AG04449 (cell line): ENCODE measurements at regions not wholly inside any gene's neighbourhood (a gene's known extent, or its start where the extent isn't known, plus 50 kb on each side); places are given as distances from the start of the nearest gene placed in this dataset.

Experiments used
- CTCF ChIA-PET: fragments of 350-600 bp; formaldehyde crosslinking; extraction: SDS; loops from one replicate; lab custom pipeline; 2021; ENCODE audit warnings: antibody characterized with exemption; lab: Yijun Ruan, JAX
- POLR2A ChIA-PET: fragments of 400-600, 350-600 bp; formaldehyde crosslinking; extraction: SDS; loops from one replicate; lab custom pipeline; 2020; ENCODE audit warnings: antibody characterized with exemption, inconsistent platforms; lab: Yijun Ruan, JAX
- DNase-seq: peaks from one replicate; pipeline ENCODE4 v3.0.0-alpha.2; 2010; ENCODE audit warnings: low read depth, low spot score
- H3K4me3 ChIP-seq: 2 replicates; pipeline ENCODE4 v1.5.1; 2011; ENCODE audit warnings: low read depth, mild to moderate bottlenecking, control low read depth, low read length
- TF ChIP-seq, protein P1 (sequence below): IDR thresholded peaks from one replicate; pipeline ENCODE4 v1.5.1; 2011; ENCODE audit warnings: mild to moderate bottlenecking, moderate library complexity, low read length, control low read depth, inconsistent platforms; ENCODE audit not compliant: insufficient read depth; ENCODE audit errors: missing control alignments

DNA sequence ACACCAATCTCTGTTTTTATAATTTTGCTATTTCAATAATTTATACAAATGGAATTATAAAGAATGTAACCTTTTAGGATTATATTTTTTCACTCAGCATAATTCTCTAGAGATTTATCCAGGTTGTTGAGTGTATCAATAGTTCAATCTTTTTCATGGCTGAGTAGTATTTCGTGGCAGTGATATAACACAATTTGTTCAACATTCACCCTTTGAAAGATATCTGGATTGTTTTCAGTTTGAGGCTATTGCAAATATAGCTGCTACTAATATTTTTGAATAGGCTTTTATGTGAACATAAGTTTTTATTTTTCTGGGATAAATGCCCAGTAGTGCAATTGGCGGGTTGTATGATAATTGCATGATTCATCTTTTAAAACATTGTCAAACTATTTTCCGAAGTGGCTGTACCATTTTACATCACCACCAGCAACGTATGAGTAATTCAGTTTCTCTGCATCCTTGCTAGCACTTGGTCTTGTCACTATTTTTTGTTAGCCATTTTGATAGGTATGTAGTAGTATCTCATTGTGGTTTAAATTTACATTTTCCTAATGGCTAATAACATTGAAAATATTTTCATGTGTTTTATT, 55.6 kb upstream of the ABCD3 start:
- TF ChIP-seq, protein P1, sequence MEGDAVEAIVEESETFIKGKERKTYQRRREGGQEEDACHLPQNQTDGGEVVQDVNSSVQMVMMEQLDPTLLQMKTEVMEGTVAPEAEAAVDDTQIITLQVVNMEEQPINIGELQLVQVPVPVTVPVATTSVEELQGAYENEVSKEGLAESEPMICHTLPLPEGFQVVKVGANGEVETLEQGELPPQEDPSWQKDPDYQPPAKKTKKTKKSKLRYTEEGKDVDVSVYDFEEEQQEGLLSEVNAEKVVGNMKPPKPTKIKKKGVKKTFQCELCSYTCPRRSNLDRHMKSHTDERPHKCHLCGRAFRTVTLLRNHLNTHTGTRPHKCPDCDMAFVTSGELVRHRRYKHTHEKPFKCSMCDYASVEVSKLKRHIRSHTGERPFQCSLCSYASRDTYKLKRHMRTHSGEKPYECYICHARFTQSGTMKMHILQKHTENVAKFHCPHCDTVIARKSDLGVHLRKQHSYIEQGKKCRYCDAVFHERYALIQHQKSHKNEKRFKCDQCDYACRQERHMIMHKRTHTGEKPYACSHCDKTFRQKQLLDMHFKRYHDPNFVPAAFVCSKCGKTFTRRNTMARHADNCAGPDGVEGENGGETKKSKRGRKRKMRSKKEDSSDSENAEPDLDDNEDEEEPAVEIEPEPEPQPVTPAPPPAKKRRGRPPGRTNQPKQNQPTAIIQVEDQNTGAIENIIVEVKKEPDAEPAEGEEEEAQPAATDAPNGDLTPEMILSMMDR = no peak
- H3K4me3 ChIP-seq = no peak overlapping the region
- ChIA-PET CTCF (interaction anchor here (1.0 to 2.4 kb wide), 2 partner anchors 26 to 337 kb away, joined by 3 to 7 read pairs; no protein-coding TSS in a partner anchor), POLR2A (no interaction called here)
- DNase-seq = no peak

DNA sequence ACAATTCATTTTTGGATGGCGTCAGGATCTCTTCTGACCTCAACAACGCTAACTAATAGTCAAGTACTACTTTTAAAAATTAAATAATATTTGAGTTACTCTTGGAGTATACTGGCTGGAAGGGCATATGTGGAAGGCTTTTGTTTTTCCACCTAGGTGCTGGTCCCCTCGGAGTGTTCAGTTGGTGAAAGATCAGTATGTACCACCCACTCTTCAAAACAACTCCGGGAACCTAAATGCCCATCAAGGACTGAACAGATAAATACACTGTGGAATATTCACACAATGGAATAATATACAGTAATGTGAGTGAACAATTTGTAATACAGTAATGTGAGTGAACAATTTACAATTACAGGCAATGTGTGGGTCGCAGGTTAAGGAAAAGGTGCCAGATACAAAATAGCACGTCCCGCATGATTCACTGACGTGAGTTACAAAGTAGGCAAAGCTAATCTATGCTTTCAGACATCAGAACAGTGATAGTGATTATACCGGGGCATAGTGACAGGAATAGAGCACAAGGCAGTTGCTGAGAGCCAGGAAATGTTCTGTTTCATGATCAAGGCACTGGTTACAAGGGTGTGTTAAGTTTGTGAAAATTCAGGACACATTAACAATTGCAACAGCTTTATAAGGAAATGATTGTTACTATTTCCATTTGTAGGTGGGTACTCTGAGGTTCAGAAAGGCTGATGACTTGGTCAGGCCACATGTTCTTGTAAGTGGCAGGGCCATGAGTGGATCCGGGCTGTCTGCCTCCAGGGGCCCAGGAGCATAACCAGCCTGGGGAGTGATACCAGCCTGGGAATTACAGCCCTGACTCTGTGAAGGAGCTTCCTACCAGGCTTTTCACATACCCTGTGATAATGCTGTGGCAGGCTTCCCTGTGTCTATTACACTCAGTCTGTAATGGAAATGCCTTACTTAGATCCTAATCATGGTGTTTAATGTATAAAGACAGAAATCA, 59.3 kb upstream of the ABCD3 start:
- ChIA-PET CTCF (interaction anchor here (1.4 kb wide), 1 partner anchor 16 kb away, joined by 3 read pairs; no protein-coding TSS in a partner anchor), POLR2A (no interaction called here)
- DNase-seq = no peak
- no peak overlapping the region for H3K4me3 ChIP-seq
- TF ChIP-seq, protein P1 = no peak

DNA sequence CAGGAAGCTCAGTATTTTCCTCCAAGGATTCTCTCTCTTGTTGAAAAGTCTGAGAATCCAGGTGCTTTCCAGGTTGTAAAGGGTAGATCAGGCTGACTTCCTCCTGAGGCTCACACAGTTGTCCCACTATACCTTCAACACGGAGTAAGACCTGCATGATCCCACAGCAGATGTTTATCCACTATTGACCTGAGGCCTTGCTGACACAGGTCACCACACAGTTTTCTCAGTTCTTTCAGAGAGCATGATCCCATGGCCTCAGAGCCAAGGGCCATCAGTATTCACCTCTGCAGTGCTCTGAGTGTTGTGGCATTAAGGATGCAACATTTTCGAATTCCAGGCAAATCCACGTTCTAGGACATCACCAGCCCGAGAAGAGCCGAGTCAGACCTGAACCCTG, 60.5 kb upstream of the ABCD3 start:
- no peak for DNase-seq
- ChIA-PET CTCF (no interaction called here), POLR2A (no interaction called here)
- no peak overlapping the region for H3K4me3 ChIP-seq
- TF ChIP-seq, protein P1 = no peak

DNA sequence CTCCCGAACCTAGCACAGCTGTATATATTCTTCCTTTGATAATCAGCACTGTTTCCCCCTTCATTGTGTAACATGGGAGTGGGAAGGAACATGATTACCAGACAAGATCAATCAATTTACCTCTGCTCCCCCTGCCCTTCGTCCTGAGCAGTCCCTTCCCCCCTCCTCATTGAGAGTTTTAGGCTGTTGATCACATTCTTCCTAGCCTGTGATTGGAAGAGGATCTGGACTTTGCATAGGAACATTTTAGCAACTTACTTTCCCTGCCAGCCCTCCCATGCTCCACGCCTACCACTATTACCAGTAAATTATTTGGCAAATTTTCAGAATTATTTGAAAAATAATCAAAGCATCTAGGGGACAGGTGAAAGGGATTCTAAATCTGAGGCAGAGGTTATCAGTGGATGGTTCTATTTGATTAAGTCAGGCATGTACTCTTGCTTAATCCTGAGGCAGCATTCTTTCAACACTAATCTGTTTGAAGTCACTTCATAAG, 62.7 kb upstream of the ABCD3 start:
- no peak overlapping the region for H3K4me3 ChIP-seq
- TF ChIP-seq, protein P1 = no peak
- DNase-seq = no peak
- ChIA-PET POLR2A (no interaction called here), CTCF (interaction anchor here (1.6 to 2.5 kb wide), 2 partner anchors 16 to 19 kb away, joined by 4 to 11 read pairs; no protein-coding TSS in a partner anchor)

DNA sequence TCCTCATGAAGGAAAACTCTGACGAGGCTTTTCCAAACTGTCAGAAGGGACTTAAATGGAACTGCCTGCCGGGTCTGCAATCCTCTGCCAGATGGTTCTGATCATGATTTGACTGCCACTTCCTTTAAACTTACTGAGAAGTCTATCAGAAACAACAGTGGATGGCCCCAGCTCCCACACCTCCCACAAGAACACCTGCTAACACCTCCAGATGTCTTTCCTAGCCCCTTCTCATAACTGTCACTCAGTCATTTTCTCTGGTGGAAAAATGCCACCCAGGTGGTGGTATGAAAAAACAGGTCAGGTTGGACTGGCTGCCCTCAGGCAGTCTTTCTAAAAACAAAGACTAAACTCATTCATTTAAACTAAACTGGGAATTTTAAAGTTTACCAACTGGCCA, 66.7 kb upstream of the ABCD3 start:
- TF ChIP-seq, protein P1 = no peak
- H3K4me3 ChIP-seq = no peak overlapping the region
- ChIA-PET POLR2A (no interaction called here), CTCF (interaction anchor here (1.6 kb wide), 1 partner anchor 325 kb away, joined by 3 read pairs; no protein-coding TSS in a partner anchor)
- no peak for DNase-seq
